ENCODE measurements at regions not wholly inside any gene's neighbourhood (a gene's known extent, or its start where the extent isn't known, plus 50 kb on each side); places are given as distances from the start of the nearest gene placed in this dataset.
"Not testable (repeated sequence)": the region's sequence is repeated elsewhere in the genome, so short reads cannot be mapped to it uniquely, and the experiment has no call there.

DNA sequence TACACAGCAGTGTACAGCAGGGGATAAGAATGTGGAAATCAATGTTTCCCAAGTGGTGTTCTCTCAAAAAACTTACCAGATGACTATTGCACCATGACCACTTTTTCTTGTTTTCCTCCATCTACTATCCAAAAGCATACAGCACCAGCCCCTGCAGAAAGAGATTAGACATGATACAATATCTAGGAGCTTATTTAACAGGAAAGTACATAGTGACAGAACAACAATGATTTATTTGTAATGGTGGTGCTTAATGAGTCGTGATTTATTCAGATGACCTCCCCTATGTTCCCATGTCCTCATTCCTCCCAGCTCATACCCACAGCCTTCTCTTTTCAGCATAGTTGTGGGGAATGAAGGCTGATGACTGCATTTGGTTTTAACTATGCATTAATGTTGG is 413.6 kb downstream of the BTG1 start:
- no peak overlapping the region for H3K27ac Mint-ChIP-seq
- Histone ChIP-seq H3K36me3 (ENCODE audit: insufficient read depth, low read length) (no peaks in the 10 kb centered on the region), H3K4me3 (ENCODE audit: low read length in 2 of 2) (no peak overlapping the region), H3K27ac (ENCODE audit: low read depth, low read length) (no peak overlapping the region), H3K4me1 (ENCODE audit: insufficient read depth, low read length) (no peaks in the 10 kb centered on the region), H3K27me3 (ENCODE audit: insufficient read depth, low read length) (no peaks in the 10 kb centered on the region), H3K9me3 (ENCODE audit: control insufficient read depth in 1 of 2, low read length in 2 of 2) (no peaks in the 10 kb centered on the region)
- no peaks in the 10 kb centered on the region for H3K4me1 Mint-ChIP-seq
- no peak overlapping the region for H3K4me3 Mint-ChIP-seq
- no peaks in the 10 kb centered on the region for H3K36me3 Mint-ChIP-seq
- CTCF ChIA-PET (ENCODE audit: partially characterized antibody): no interaction called here
- POLR2A ChIA-PET (ENCODE audit: partially characterized antibody): no interaction called here
- intact Hi-C loops (cut with micrococcal nuclease): no loop called here
- no peak for DNase-seq
- no peaks in the 10 kb centered on the region for H3K27me3 Mint-ChIP-seq
- peaks cover 0 to 5% (median 2%) of the 10 kb centered on the region in 8 donors for H3K9me3 Mint-ChIP-seq

DNA sequence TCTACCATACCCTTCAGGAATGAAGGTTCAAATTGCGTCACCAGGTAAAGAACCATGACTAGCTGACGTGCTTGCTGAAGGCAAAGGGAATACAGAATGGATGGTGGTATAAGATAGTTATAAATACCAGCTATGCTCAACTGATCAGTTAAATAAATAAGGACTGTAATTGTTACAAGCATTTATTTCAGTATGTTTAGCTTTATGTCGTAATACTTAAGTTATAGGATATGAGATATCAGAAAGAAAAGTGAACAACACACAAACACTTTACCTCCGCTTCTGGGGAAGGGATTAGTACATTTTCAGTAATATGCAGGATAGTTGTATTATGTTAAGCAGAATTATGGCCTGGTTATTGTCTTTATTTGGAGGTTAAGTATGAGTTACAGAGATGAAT is 416.1 kb downstream of the BTG1 start:
- Histone ChIP-seq H3K4me1 (ENCODE audit: insufficient read depth, low read length) (no peaks in the 10 kb centered on the region), H3K9me3 (ENCODE audit: control insufficient read depth in 1 of 2, low read length in 2 of 2) (no peaks in the 10 kb centered on the region), H3K4me3 (ENCODE audit: low read length in 2 of 2) (no peak overlapping the region), H3K27me3 (ENCODE audit: insufficient read depth, low read length) (no peaks in the 10 kb centered on the region), H3K36me3 (ENCODE audit: insufficient read depth, low read length) (no peaks in the 10 kb centered on the region), H3K27ac (ENCODE audit: low read depth, low read length) (no peak overlapping the region)
- Mint-ChIP-seq H3K36me3 (no peaks in the 10 kb centered on the region), H3K4me3 (no peak overlapping the region), H3K27ac (no peak overlapping the region), H3K9me3 (peaks cover 0 to 5% (median 2%) of the 10 kb centered on the region in 8 donors), H3K4me1 (no peaks in the 10 kb centered on the region), H3K27me3 (no peaks in the 10 kb centered on the region)
- intact Hi-C loops (cut with micrococcal nuclease): no loop called here
- ChIA-PET POLR2A (ENCODE audit: partially characterized antibody) (no interaction called here), CTCF (ENCODE audit: partially characterized antibody) (no interaction called here)
- DNase-seq: no peak

DNA sequence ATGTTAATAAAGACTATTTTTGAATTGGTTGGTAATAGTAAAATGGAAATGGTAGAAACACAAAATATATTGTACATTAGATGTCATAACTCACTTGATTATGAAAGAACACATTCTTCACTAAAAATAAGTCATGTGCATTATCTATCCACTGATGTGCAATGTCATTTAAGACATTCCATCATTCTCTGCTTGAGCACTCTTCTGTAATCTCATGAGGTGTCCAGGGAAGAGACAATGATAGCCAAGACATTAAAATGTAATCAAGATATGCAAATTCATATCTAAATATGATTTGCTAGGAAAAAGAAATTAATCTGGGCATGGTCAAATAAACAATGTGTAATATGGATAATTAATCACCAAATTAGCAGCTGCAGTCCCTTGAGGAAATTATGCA is 422.5 kb downstream of the BTG1 start:
- no peak overlapping the region for H3K27ac ChIP-seq (ENCODE audit: low read depth, low read length)
- Mint-ChIP-seq H3K27me3 (no peaks in the 10 kb centered on the region), H3K36me3 (no peaks in the 10 kb centered on the region), H3K4me3 (no peak overlapping the region), H3K27ac (no peak overlapping the region), H3K4me1 (no peaks in the 10 kb centered on the region), H3K9me3 (peaks cover 0 to 3% (median 0%) of the 10 kb centered on the region in 8 donors)
- intact Hi-C loops (cut with micrococcal nuclease): no loop called here
- no peaks in the 10 kb centered on the region for H3K36me3 ChIP-seq (ENCODE audit: insufficient read depth, low read length)
- H3K27me3 ChIP-seq (ENCODE audit: insufficient read depth, low read length): no peaks in the 10 kb centered on the region
- no peak for DNase-seq
- no peaks in the 10 kb centered on the region for H3K4me1 ChIP-seq (ENCODE audit: insufficient read depth, low read length)
- no peak overlapping the region for H3K4me3 ChIP-seq (ENCODE audit: low read length in 2 of 2)
- no peaks in the 10 kb centered on the region for H3K9me3 ChIP-seq (ENCODE audit: control insufficient read depth in 1 of 2, low read length in 2 of 2)
- CTCF ChIA-PET (ENCODE audit: partially characterized antibody): no interaction called here
- POLR2A ChIA-PET (ENCODE audit: partially characterized antibody): no interaction called here

GRCh38 chr12:91722072-91722471 is 423.6 kb downstream of the BTG1 start:
- POLR2A ChIA-PET (ENCODE audit: partially characterized antibody): no interaction called here
- Histone ChIP-seq H3K27ac (ENCODE audit: low read depth, low read length) (no peak overlapping the region), H3K4me1 (ENCODE audit: insufficient read depth, low read length) (no peaks in the 10 kb centered on the region), H3K9me3 (ENCODE audit: control insufficient read depth in 1 of 2, low read length in 2 of 2) (no peaks in the 10 kb centered on the region), H3K27me3 (ENCODE audit: insufficient read depth, low read length) (no peaks in the 10 kb centered on the region), H3K36me3 (ENCODE audit: insufficient read depth, low read length) (no peaks in the 10 kb centered on the region), H3K4me3 (ENCODE audit: low read length in 2 of 2) (no peak overlapping the region)
- no peak for DNase-seq
- peaks cover 0 to 3% (median 0%) of the 10 kb centered on the region in 8 donors for H3K9me3 Mint-ChIP-seq
- H3K36me3 Mint-ChIP-seq: no peaks in the 10 kb centered on the region
- H3K4me3 Mint-ChIP-seq: no peak overlapping the region
- H3K27me3 Mint-ChIP-seq: no peaks in the 10 kb centered on the region
- H3K4me1 Mint-ChIP-seq: no peaks in the 10 kb centered on the region
- CTCF ChIA-PET (ENCODE audit: partially characterized antibody): no interaction called here
- intact Hi-C loops (cut with micrococcal nuclease): no loop called here
- no peak overlapping the region for H3K27ac Mint-ChIP-seq

GRCh38 chr12:91721023-91721422 is 424.6 kb downstream of the BTG1 start:
- Histone ChIP-seq H3K36me3 (ENCODE audit: insufficient read depth, low read length) (no peaks in the 10 kb centered on the region), H3K4me1 (ENCODE audit: insufficient read depth, low read length) (no peaks in the 10 kb centered on the region), H3K27me3 (ENCODE audit: insufficient read depth, low read length) (no peaks in the 10 kb centered on the region), H3K4me3 (ENCODE audit: low read length in 2 of 2) (no peak overlapping the region), H3K9me3 (ENCODE audit: control insufficient read depth in 1 of 2, low read length in 2 of 2) (no peaks in the 10 kb centered on the region), H3K27ac (ENCODE audit: low read depth, low read length) (no peak overlapping the region)
- H3K9me3 Mint-ChIP-seq: peaks cover 0 to 3% (median 0%) of the 10 kb centered on the region in 8 donors
- H3K27ac Mint-ChIP-seq: no peak overlapping the region
- intact Hi-C loops (cut with micrococcal nuclease): no loop called here
- POLR2A ChIA-PET (ENCODE audit: partially characterized antibody): no interaction called here
- CTCF ChIA-PET (ENCODE audit: partially characterized antibody): no interaction called here
- no peak overlapping the region for H3K4me3 Mint-ChIP-seq
- H3K27me3 Mint-ChIP-seq: no peaks in the 10 kb centered on the region
- H3K36me3 Mint-ChIP-seq: no peaks in the 10 kb centered on the region
- H3K4me1 Mint-ChIP-seq: no peaks in the 10 kb centered on the region
- no peak for DNase-seq

- no peaks in the 10 kb centered on the region for H3K9me3 ChIP-seq (ENCODE audit: control insufficient read depth in 1 of 2, low read length in 2 of 2)
- Mint-ChIP-seq H3K4me1 (no peaks in the 10 kb centered on the region), H3K9me3 (peaks cover 0 to 3% (median 0%) of the 10 kb centered on the region in 8 donors), H3K27ac (no peak overlapping the region), H3K27me3 (no peaks in the 10 kb centered on the region), H3K4me3 (no peak overlapping the region), H3K36me3 (no peaks in the 10 kb centered on the region)
- no peaks in the 10 kb centered on the region for H3K27me3 ChIP-seq (ENCODE audit: insufficient read depth, low read length)
- POLR2A ChIA-PET (ENCODE audit: partially characterized antibody): no interaction called here
- H3K4me3 ChIP-seq (ENCODE audit: low read length in 2 of 2): no peak overlapping the region
- no peaks in the 10 kb centered on the region for H3K4me1 ChIP-seq (ENCODE audit: insufficient read depth, low read length)
- CTCF ChIA-PET (ENCODE audit: partially characterized antibody): no interaction called here
- H3K27ac ChIP-seq (ENCODE audit: low read depth, low read length): no peak overlapping the region
- H3K36me3 ChIP-seq (ENCODE audit: insufficient read depth, low read length): no peaks in the 10 kb centered on the region
- no peak for DNase-seq
- intact Hi-C loops (cut with micrococcal nuclease): no loop called here
Observed at GRCh38 chr12:91718326-91718725, 427.3 kb downstream of the BTG1 start.

DNA sequence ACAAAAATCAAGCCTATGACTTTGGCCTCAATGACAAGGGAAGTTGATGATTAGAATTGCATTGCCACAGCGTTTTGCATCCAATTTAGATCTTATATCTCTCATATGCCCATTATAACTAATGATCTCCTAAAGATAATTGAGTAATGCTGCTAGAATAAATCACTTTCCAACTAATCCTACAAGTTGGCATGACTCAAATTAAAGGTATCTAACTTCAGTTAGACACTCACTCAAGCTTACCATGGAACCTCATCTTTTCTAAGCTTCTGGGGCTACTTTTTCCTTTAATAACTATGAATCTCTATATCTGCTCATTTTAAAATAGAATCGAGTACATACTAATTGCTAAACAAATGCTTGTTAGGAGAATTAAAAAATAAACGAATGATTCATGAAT is 427.8 kb downstream of the BTG1 start:
- CTCF ChIA-PET (ENCODE audit: partially characterized antibody): no interaction called here
- no peaks in the 10 kb centered on the region for H3K4me1 Mint-ChIP-seq
- no peaks in the 10 kb centered on the region for H3K36me3 ChIP-seq (ENCODE audit: insufficient read depth, low read length)
- H3K27me3 Mint-ChIP-seq: no peaks in the 10 kb centered on the region
- H3K9me3 ChIP-seq (ENCODE audit: control insufficient read depth in 1 of 2, low read length in 2 of 2): no peaks in the 10 kb centered on the region
- H3K36me3 Mint-ChIP-seq: no peaks in the 10 kb centered on the region
- no peaks in the 10 kb centered on the region for H3K27me3 ChIP-seq (ENCODE audit: insufficient read depth, low read length)
- no peak overlapping the region for H3K4me3 ChIP-seq (ENCODE audit: low read length in 2 of 2)
- H3K4me3 Mint-ChIP-seq: no peak overlapping the region
- POLR2A ChIA-PET (ENCODE audit: partially characterized antibody): no interaction called here
- no peak for DNase-seq
- H3K4me1 ChIP-seq (ENCODE audit: insufficient read depth, low read length): no peaks in the 10 kb centered on the region
- no peak overlapping the region for H3K27ac ChIP-seq (ENCODE audit: low read depth, low read length)
- intact Hi-C loops (cut with micrococcal nuclease): no loop called here
- H3K27ac Mint-ChIP-seq: no peak overlapping the region
- peaks cover 0 to 4% (median 0%) of the 10 kb centered on the region in 8 donors for H3K9me3 Mint-ChIP-seq

DNA sequence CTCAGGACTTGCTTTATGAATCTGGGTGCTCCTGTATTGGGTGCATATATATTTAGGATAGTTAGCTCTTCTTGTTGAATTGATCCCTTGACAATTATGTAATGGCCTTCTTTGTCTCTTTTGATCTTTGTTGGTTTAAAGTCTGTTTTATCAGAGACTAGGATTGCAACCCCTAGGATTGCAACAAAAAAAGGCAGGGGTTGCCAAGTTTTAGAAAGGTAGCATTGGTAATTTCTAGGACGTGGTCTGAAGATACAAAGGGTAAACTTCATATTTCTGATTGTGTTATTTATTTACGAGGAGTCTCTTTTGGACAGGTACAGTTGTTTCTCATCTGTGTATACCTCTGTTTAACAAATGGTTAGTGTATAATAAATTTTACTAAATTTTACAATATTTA is 433.7 kb downstream of the BTG1 start:
- H3K4me3 ChIP-seq (ENCODE audit: low read length in 2 of 2); H3K27me3 ChIP-seq (ENCODE audit: insufficient read depth, low read length); H3K36me3 Mint-ChIP-seq; intact Hi-C loops (cut with micrococcal nuclease); H3K27ac ChIP-seq (ENCODE audit: low read depth, low read length); POLR2A ChIA-PET (ENCODE audit: partially characterized antibody); H3K9me3 Mint-ChIP-seq; CTCF ChIA-PET (ENCODE audit: partially characterized antibody); H3K4me1 ChIP-seq (ENCODE audit: insufficient read depth, low read length); H3K27ac Mint-ChIP-seq; H3K27me3 Mint-ChIP-seq; H3K9me3 ChIP-seq (ENCODE audit: control insufficient read depth in 1 of 2, low read length in 2 of 2); DNase-seq; H3K4me3 Mint-ChIP-seq; H3K4me1 Mint-ChIP-seq; H3K36me3 ChIP-seq (ENCODE audit: insufficient read depth, low read length): not testable (repeated sequence)

Data from CD4-positive, alpha-beta memory T cell (primary cell).